Jurkat, Clone E6-1 (cell line): ENCODE measurements at regions not wholly inside any gene's neighbourhood (a gene's known extent, or its start where the extent isn't known, plus 50 kb on each side); places are given as distances from the start of the nearest gene placed in this dataset.
"Not testable (repeated sequence)": the region's sequence is repeated elsewhere in the genome, so short reads cannot be mapped to it uniquely, and the experiment has no call there.

ENCODE experiments used
- DNase-seq: peaks from one replicate; pipeline ENCODE4 v3.0.0-alpha.2; 2011; ENCODE audit warnings: low read depth, low spot score
- H3K4me3 ChIP-seq: 2 replicates; pipeline ENCODE4 v1.5.1; 2011; ENCODE audit warnings: mild to moderate bottlenecking, low read length, control low read depth, moderate library complexity

GRCh38 chr4:112923516-112923915 is 125.9 kb upstream of the ANK2 start:
- H3K4me3 ChIP-seq: no peak overlapping the region
- DNase-seq: no peak

DNA sequence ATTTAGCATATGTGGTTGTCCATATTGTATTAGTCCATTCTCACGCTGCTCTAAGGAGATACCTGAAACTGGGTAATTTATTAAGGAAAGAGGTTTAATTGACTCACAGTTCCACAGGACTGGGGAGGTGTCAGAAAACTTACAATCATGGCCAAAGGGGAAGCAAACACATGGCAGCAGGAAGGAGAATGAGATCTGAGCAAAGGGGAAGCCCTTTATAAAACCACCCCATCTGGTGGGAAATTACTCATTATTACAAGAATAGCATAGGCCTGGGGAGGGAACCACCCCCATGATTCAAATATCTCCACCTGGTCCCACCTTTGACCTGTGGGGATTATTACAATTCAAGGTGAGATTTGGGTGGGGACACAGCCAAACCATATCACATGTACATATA is 122.6 kb upstream of the ANK2 start:
- H3K4me3 ChIP-seq: no peak overlapping the region
- DNase-seq: no peak

DNA sequence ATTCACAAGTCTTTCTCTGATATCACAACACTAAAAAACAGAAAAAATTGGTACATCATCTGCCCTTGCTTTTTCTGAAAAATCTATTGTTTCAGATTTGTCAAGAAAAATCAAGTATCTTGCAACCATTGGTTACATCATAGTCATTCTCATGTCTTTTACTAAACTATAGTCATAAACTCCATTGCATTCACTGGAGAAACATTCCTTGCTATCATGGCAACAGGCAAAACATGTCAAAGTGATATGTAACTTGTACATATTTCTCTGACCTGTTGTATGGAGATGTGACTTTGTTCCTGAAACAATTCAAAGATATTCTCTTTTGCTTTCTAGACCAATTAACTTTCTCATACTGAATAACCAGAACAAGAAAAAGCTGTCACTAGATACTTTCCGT is 121.9 kb upstream of the ANK2 start:
- DNase-seq: no peak

GRCh38 chr4:112931001-112931400 is 118.5 kb upstream of the ANK2 start:
- no peak for DNase-seq
- H3K4me3 ChIP-seq: no peak overlapping the region

More for the DNA sequence above, 121.9 kb upstream of the ANK2 start:
- no peak overlapping the region for H3K4me3 ChIP-seq

DNA sequence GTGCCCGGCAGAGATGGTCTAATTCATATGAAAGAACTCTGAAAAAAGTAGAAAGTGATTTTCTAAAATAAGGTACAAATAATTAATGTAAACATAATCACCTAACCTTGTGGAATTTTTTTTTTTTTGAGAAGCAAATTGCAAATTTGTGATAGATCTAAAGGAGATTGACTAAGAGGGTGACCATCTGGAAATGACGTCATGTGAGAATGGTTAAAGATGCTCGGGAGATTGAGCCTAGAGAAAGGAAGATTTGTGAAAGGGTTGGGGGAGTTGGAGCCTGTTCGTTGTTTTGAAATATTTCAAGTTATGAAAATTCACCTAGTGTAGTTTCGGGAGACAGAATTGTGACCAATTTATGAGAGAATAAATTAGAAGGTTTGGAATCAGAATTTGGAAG is 115.7 kb upstream of the ANK2 start:
- H3K4me3 ChIP-seq: no peak overlapping the region

DNA sequence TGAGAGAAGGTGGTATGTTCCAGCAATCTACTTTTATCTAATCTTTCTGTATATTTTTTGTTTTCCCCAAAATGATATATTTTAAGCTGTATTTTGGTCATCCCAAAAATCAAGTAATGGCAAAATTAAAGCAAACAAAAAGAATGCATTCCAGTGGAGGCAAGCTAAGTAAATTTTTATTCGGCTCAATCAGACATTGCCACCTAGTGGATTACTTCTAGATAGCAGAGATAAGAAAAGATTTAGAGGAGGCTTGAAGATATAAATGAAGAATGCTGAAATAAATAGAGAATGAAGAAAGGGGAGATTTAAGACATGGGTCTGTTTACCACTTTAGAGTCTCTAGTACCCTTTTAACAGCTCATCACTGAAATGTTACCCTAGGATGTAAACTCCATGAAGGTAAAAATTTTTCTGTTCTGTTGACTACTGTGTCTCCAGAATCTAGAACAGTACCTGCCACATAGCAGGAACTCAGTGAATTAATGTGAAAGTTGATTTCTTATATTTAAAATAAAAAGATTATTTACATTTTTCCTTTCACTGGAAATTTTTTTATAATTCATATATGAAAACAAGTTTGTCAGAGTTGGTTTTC is 110.9 kb upstream of the ANK2 start:
- H3K4me3 ChIP-seq: no peak overlapping the region
- peak; percentile 20 for DNase-seq

More for the DNA sequence above, 115.7 kb upstream of the ANK2 start:
- DNase-seq: no peak

GRCh38 chr4:112939901-112940300 is 109.6 kb upstream of the ANK2 start:
- DNase-seq: no peak
- no peak overlapping the region for H3K4me3 ChIP-seq

GRCh38 chr4:112940336-112940735 is 109.1 kb upstream of the ANK2 start:
- no peak for DNase-seq
- no peak overlapping the region for H3K4me3 ChIP-seq

DNA sequence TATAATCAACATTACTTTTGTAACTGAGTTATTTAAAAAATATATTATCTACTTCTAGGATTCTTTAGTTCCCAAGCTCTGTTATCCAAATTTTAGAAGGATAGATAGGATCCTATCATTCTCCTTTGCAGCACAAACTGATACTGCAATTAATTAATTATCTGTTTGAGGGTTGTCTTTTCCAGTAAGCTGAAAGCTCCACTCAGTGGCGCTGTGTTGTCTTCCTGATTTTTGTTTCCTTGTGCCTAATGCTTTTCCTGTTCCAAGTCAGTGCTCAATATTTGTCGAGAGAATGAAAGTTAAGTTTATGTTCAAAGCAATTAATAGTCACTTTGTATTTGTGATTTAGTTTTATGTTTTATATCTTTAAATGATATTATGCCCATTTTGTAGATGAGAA is 107.4 kb upstream of the ANK2 start:
- no peak overlapping the region for H3K4me3 ChIP-seq
- no peak for DNase-seq

- DNase-seq: no peak
- no peak overlapping the region for H3K4me3 ChIP-seq
These were observed 106.5 kb upstream of the ANK2 start for GRCh38 chr4:112942997-112943396.

- H3K4me3 ChIP-seq: no peak overlapping the region
- DNase-seq: no peak
These were observed 105.4 kb upstream of the ANK2 start for GRCh38 chr4:112944006-112944405.

GRCh38 chr4:112946127-112946526 is 103.3 kb upstream of the ANK2 start:
- no peak for DNase-seq
- H3K4me3 ChIP-seq: no peak overlapping the region

DNA sequence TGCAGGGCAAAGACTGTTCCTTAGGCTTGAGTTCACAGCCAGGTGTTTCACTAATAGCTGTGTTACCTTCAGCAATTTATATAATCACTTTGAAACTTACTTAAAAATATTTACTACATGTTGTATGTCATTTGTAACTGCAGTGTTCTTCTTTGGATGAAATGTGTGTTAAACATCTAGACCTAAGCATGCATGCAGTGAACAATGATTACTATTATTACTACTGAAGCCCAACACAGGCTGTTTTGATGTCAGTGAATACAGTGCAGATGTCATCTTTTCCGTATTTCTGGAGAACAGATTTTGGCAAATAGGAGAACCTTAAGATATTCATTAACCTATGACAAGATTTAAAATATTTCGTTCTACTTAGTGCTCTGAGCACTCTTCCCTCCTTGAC is 101.8 kb upstream of the ANK2 start:
- DNase-seq: no peak
- no peak overlapping the region for H3K4me3 ChIP-seq

DNA sequence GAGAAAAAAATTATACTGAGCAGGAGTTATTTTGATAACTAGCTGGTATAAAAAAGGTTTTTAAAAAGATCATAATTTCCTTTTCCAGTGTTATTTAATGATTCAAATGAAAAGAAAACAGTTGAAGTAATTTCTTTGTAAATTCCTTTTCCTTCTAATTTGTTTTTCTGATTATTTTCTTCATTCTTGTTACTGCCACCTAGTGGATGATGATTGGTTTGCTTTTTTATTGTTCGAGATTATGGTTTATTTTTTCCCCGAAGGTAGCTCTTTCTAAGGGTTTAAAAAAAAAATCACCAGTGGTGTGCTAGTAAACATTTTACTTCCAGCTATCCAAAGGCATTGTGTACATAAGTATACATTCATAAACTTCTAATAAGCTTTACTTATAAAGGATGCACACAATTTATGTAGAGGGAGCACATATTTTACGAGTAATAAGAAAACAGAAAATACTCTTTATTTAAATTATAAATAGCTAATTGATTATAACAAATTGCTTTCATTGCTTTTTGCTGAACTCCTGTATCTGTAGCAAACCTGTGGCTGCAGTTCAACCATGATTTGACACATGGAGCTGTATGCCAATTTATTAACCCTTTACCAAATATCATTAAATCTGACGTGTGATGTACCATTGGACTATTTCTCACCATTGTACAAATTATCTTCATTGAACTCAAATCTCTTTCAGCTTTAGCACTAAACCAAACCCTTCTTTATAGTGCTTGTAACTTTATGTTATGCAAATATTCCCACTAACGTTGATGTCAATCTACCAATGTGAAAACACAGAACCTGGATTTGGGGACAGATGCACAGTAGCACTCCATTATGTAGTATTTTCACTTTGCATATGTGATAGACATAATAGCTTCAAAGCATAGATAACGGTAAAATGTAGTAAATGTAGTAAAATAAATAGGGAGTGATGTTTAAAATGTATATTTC is 97.8 kb upstream of the ANK2 start:
- no peak for DNase-seq
- no peak overlapping the region for H3K4me3 ChIP-seq

- DNase-seq: no peak
- H3K4me3 ChIP-seq: no peak overlapping the region
These were observed 97.1 kb upstream of the ANK2 start for GRCh38 chr4:112952313-112952700.

DNA sequence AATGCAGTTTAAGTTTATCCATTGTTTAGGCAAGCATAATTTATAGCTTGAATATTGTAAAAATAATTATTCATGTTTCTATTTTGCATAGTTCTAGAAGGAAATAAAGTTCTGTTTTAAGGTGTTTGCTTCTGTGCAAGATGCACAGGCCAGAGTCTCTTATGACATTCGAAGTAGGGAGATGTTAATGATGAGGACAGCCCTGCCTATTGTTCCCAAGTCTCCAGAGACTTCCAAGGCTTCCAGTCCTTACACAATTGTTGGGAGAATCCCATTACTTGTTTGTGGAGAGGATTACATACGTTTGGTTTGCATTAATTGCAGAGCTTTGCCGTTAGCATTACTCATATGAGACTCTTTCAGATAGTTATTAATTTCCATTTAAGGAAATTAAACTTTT is 96.2 kb upstream of the ANK2 start:
- H3K4me3 ChIP-seq: no peak overlapping the region
- DNase-seq: no peak

GRCh38 chr4:112954286-112954685 is 95.2 kb upstream of the ANK2 start:
- H3K4me3 ChIP-seq: no peak overlapping the region
- no peak for DNase-seq

DNA sequence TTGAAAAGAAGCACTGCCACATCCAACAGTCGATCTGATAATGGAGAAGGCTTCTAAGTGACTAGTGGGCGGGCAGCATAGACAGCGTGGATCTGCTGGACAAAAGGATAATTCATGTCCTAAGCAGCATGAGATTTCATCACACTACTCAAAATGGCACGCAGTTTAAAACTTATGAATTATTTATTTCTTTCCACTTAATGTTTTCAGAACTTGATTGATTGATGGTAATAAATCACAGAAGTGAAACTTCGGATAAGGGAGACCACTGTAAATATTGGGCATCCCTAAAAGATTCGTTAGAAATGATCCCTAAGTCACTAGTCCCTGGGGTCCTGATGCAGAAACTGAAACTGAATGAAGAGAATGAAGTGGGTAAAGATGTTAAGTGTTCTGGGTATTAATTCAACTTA is 93.0 kb upstream of the ANK2 start:
- H3K4me3 ChIP-seq: no peak overlapping the region
- DNase-seq: no peak

DNA sequence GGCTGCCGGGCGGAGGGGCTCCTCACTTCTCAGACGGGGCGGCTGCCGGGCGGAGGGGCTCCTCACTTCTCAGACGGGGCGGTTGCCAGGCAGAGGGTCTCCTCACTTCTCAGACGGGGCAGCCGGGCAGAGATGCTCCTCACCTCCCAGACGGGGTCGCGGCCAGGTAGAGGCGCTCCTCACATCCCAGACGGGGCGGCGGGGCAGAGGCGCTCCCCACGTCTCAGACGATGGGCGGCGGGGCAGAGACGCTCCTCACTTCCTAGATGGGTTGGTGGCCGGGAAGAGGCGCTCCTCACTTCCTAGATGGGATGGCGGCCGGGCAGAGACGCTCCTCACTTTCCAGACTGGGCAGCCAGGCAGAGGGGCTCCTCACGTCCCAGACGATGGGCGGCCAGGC is 91.7 kb upstream of the ANK2 start:
- DNase-seq, H3K4me3 ChIP-seq: not testable (repeated sequence)

DNA sequence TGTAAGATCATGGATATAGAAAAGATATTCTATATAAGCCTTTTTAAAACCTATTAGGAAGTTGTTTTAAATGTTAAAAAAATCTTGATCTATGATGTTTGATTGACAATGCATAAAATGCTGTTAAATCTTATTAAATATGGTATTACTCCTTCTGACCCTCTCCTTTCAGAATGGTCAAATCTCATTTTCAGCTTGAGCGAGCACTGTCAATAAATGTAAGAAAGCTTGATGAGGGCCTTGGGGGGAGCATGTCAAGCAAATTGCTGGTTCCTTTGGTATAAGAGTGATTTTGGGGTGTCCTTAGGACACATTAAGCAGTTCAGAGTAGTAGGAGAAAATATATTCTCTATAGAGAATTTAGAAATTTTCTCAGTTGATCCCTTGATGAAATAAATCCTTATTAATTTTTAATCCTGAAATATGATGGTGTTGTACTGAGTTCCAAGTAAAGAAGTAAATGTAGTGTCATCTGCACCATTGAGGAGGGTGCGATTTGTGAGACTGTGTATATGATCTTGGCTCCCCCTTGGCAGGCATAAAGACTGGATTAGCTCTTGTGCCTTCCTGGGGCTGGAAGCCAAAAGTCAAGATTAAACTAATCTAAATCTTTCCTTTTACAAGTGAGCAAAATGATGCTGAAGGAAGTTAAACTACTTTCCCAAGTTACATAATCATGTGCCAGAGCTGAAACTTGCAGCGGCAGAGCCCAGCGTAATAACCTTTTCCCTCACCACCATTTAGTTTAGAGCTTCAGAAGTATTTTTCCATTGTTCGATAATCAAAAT is 82.6 kb upstream of the ANK2 start:
- no peak for DNase-seq
- H3K4me3 ChIP-seq: no peak overlapping the region
